WTC11 (cell line): ENCODE measurements at regions not wholly inside any gene's neighbourhood (a gene's known extent, or its start where the extent isn't known, plus 50 kb on each side); places are given as distances from the start of the nearest gene placed in this dataset.

ENCODE experiments used
- ATAC-seq: fragments of 200-7000 bp; cut with Tn5 transposase; 2 replicates; pipeline ENCODE4 v1.10.0; 2021; ENCODE audit warnings: mild to moderate bottlenecking, moderate library complexity
- CTCF ChIA-PET: fragments of 300-600 bp; sonication (Branson Sonifier 250); formaldehyde crosslinking; loops from one replicate; lab custom pipeline; 2021; ENCODE audit warnings: antibody characterized with exemption; lab: Charles Lee
- POLR2A ChIA-PET: fragments of 350-600 bp; sonication (Branson Sonifier 250); formaldehyde crosslinking; loops from one replicate; lab custom pipeline; 2021; ENCODE audit warnings: antibody characterized with exemption; lab: Charles Lee
- DNase-seq: peaks from one replicate; pipeline ENCODE4 v3.0.0; 2021; ENCODE audit warnings: low spot score
- H3K27ac Mint-ChIP-seq: 2 replicates; pipeline ENCODE4 v1.8.0; 2021; ENCODE audit warnings: mixed read lengths
- H3K27me3 Mint-ChIP-seq: 2 replicates; pipeline ENCODE4 v1.8.0; 2021; ENCODE audit warnings: low read depth, mild to moderate bottlenecking, moderate library complexity, mixed read lengths
- H3K36me3 Mint-ChIP-seq: 2 replicates; pipeline ENCODE4 v1.8.0; 2021; ENCODE audit warnings: mixed read lengths
- H3K4me1 Mint-ChIP-seq: 2 replicates; pipeline ENCODE4 v1.8.0; 2022; ENCODE audit warnings: mixed read lengths
- H3K4me3 Mint-ChIP-seq: 2 replicates; pipeline ENCODE4 v1.8.0; 2021; ENCODE audit warnings: mild to moderate bottlenecking, moderate library complexity, mixed read lengths
- H3K9me3 Mint-ChIP-seq: 2 replicates; pipeline ENCODE4 v1.8.0; 2021; ENCODE audit warnings: mixed read lengths
- ATF1 ChIP-seq: sonication (generic); formaldehyde crosslinking; IDR thresholded peaks from 2 replicates; pipeline ENCODE4 v1.8.1; 2023; ENCODE audit warnings: mild to moderate bottlenecking, moderate library complexity, missing genetic modification reagents
- CREM ChIP-seq: sonication (generic); formaldehyde crosslinking; IDR thresholded peaks from 2 replicates; pipeline ENCODE4 v1.8.1; 2022; ENCODE audit warnings: mild to moderate bottlenecking, missing genetic modification reagents, moderate library complexity
- EMX1 ChIP-seq: fragments of 250-450 bp; sonication (Bioruptor Pico); IDR thresholded peaks from 2 replicates; pipeline ENCODE4 v1.8.0; 2021; ENCODE audit warnings: mild to moderate bottlenecking
- ETV6 ChIP-seq: sonication (generic); formaldehyde crosslinking; IDR thresholded peaks from 2 replicates; pipeline ENCODE4 v1.8.1; 2022; ENCODE audit warnings: mild to moderate bottlenecking, missing genetic modification reagents
- GABPB1 ChIP-seq: sonication (generic); formaldehyde crosslinking; IDR thresholded peaks from 2 replicates; pipeline ENCODE4 v1.8.1; 2023; ENCODE audit warnings: mild to moderate bottlenecking, missing genetic modification reagents
- JUN ChIP-seq: sonication (generic); formaldehyde crosslinking; IDR thresholded peaks from 2 replicates; pipeline ENCODE4 v1.8.0; 2023; ENCODE audit warnings: mild to moderate bottlenecking, missing genetic modification reagents
- NR2C2 ChIP-seq: sonication (generic); formaldehyde crosslinking; IDR thresholded peaks from 2 replicates; pipeline ENCODE4 v1.8.0; 2022; ENCODE audit warnings: mild to moderate bottlenecking, missing genetic modification reagents
- SMAD4 ChIP-seq: sonication (generic); formaldehyde crosslinking; IDR thresholded peaks from 2 replicates; pipeline ENCODE4 v1.8.0; 2022; ENCODE audit warnings: mild to moderate bottlenecking, missing genetic modification reagents
- SOX15 ChIP-seq: fragments of 250-450 bp; sonication (Bioruptor Pico); IDR thresholded peaks from 2 replicates; pipeline ENCODE4 v1.9.0; 2021; ENCODE audit warnings: mild to moderate bottlenecking
- ZNF138 ChIP-seq: sonication (generic); formaldehyde crosslinking; conservative IDR thresholded peaks from 2 replicates; pipeline ENCODE4 v1.8.1; 2022; ENCODE audit warnings: mild to moderate bottlenecking, moderate library complexity, missing genetic modification reagents
- ZNF671 ChIP-seq: fragments of 250-450 bp; sonication (Bioruptor Pico); IDR thresholded peaks from 2 replicates; pipeline ENCODE4 v1.8.0; 2021; ENCODE audit warnings: mild to moderate bottlenecking
- TF ChIP-seq, protein P1 (sequence below): sonication (generic); formaldehyde crosslinking; IDR thresholded peaks from 2 replicates; pipeline ENCODE4 v1.8.1; 2023; ENCODE audit warnings: mild to moderate bottlenecking, missing genetic modification reagents
- TF ChIP-seq, protein P2 (sequence below): sonication (generic); formaldehyde crosslinking; IDR thresholded peaks from 2 replicates; pipeline ENCODE4 v1.8.1; 2023; ENCODE audit warnings: mild to moderate bottlenecking, missing genetic modification reagents, moderate library complexity
- TF ChIP-seq, protein P3 (sequence below): sonication (generic); formaldehyde crosslinking; IDR thresholded peaks from 2 replicates; pipeline ENCODE4 v1.8.1; 2023; ENCODE audit warnings: mild to moderate bottlenecking, moderate library complexity, missing genetic modification reagents
- TF ChIP-seq, protein P4 (sequence below): sonication (generic); formaldehyde crosslinking; IDR thresholded peaks from 2 replicates; pipeline ENCODE4 v1.8.1; 2022; ENCODE audit warnings: missing genetic modification reagents, borderline replicate concordance
- TF ChIP-seq, protein P5 (sequence below): sonication (generic); formaldehyde crosslinking; IDR thresholded peaks from 2 replicates; pipeline ENCODE4 v1.8.1; 2022; ENCODE audit warnings: mild to moderate bottlenecking, moderate library complexity, missing genetic modification reagents
- TF ChIP-seq, protein P6 (sequence below): sonication (generic); formaldehyde crosslinking; IDR thresholded peaks from 2 replicates; pipeline ENCODE4 v1.8.0; 2023; ENCODE audit warnings: missing genetic modification reagents, mild to moderate bottlenecking, borderline replicate concordance

DNA sequence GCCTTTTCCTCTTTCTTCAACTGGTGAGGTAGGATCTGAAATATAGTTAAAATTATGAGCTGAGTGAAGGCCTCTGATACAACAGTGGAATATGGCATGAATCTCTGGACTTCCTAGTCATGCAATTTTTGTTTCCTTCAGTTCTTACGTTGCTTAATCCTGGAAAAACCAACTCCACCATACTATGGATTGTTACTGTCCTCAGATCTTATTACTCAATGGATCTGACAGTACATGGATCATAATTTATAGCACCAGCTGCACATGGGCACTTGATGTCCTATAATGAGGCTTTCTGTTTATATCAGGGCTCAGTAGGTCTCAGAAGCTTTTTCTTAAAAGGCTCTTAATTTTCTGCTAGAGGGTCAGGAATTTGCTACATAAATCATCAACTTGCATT, 1341.0 kb upstream of the EYS start (continued):
- TF ChIP-seq EMX1 (CRISPR knock-in tag), result no peak

DNA sequence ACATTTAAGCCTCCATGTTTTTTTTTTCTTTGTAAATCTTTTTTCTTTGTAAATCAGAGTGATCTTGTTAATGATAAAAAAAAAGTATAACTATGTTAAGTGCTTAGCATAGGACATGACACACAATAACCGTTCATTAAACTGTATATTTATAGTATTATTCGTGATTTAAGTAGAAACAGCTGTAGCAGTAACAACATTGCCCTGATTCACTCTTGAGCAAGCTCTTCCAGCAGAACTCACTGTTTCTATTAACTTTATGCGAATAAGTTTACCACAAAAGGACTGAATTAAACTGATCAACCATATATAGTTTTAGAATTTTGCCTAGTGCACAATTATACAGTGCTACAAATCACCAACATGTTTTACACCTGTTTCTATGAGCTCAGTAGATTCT, 1338.0 kb upstream of the EYS start:
- Mint-ChIP-seq H3K36me3 (peaks cover 9% of the 10 kb centered on the region), H3K4me3 (no peak overlapping the region), H3K27ac (no peak overlapping the region), H3K27me3 (peaks cover 3% of the 10 kb centered on the region; the same call in 1 of the 2 replicates), H3K9me3 (peaks cover 48% of the 10 kb centered on the region), H3K4me1 (no peaks in the 10 kb centered on the region)
- POLR2A ChIA-PET, result no interaction called here
- ATAC-seq, result no peak
- CTCF ChIA-PET, result no interaction called here
- no peak for DNase-seq
- TF ChIP-seq, protein P1, sequence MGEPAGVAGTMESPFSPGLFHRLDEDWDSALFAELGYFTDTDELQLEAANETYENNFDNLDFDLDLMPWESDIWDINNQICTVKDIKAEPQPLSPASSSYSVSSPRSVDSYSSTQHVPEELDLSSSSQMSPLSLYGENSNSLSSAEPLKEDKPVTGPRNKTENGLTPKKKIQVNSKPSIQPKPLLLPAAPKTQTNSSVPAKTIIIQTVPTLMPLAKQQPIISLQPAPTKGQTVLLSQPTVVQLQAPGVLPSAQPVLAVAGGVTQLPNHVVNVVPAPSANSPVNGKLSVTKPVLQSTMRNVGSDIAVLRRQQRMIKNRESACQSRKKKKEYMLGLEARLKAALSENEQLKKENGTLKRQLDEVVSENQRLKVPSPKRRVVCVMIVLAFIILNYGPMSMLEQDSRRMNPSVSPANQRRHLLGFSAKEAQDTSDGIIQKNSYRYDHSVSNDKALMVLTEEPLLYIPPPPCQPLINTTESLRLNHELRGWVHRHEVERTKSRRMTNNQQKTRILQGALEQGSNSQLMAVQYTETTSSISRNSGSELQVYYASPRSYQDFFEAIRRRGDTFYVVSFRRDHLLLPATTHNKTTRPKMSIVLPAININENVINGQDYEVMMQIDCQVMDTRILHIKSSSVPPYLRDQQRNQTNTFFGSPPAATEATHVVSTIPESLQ (CRISPR knock-in tag), result no peak
- no peak for TF ChIP-seq SOX15 (CRISPR knock-in tag)
- no peak for TF ChIP-seq ETV6 (CRISPR knock-in tag)
- TF ChIP-seq, protein P2, sequence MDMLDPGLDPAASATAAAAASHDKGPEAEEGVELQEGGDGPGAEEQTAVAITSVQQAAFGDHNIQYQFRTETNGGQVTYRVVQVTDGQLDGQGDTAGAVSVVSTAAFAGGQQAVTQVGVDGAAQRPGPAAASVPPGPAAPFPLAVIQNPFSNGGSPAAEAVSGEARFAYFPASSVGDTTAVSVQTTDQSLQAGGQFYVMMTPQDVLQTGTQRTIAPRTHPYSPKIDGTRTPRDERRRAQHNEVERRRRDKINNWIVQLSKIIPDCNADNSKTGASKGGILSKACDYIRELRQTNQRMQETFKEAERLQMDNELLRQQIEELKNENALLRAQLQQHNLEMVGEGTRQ, result no peak
- no peak for TF ChIP-seq NR2C2 (CRISPR knock-in tag)
- no peak for TF ChIP-seq GABPB1 (CRISPR knock-in tag)
- TF ChIP-seq, protein P3, sequence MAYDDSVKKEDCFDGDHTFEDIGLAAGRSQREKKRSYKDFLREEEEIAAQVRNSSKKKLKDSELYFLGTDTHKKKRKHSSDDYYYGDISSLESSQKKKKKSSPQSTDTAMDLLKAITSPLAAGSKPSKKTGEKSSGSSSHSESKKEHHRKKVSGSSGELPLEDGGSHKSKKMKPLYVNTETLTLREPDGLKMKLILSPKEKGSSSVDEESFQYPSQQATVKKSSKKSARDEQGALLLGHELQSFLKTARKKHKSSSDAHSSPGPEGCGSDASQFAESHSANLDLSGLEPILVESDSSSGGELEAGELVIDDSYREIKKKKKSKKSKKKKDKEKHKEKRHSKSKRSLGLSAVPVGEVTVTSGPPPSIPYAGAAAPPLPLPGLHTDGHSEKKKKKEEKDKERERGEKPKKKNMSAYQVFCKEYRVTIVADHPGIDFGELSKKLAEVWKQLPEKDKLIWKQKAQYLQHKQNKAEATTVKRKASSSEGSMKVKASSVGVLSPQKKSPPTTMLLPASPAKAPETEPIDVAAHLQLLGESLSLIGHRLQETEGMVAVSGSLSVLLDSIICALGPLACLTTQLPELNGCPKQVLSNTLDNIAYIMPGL (CRISPR knock-in tag), result no peak
- no peak for TF ChIP-seq CREM (CRISPR knock-in tag)

DNA sequence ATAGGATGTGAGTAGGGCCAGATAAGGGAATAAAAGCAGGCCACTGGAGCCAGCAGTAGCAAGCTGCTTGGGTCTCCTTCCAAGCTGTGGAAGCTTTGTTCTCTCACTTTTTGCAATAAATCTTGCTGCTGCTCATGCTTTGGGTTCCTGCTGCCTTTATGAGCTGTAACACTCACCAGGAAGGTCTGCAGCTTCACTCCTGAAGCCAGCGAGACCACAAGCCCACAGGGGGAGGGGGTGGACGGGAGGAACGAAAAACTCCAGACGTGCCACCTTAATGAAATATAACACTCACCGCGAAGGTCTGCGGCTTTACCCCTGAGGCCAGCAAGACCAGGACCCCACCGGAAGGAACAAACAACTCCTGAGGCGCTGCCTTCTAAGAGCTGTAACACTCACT, 1324.4 kb upstream of the EYS start:
- H3K4me1 Mint-ChIP-seq, result no peaks in the 10 kb centered on the region
- H3K27me3 Mint-ChIP-seq, result no peaks in the 10 kb centered on the region
- H3K9me3 Mint-ChIP-seq, result peaks cover 50% of the 10 kb centered on the region
- TF ChIP-seq, protein P4, sequence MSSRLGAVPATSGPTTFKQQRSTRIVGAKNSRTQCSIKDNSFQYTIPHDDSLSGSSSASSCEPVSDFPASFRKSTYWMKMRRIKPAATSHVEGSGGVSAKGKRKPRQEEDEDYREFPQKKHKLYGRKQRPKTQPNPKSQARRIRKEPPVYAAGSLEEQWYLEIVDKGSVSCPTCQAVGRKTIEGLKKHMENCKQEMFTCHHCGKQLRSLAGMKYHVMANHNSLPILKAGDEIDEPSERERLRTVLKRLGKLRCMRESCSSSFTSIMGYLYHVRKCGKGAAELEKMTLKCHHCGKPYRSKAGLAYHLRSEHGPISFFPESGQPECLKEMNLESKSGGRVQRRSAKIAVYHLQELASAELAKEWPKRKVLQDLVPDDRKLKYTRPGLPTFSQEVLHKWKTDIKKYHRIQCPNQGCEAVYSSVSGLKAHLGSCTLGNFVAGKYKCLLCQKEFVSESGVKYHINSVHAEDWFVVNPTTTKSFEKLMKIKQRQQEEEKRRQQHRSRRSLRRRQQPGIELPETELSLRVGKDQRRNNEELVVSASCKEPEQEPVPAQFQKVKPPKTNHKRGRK (CRISPR knock-in tag), result no peak
- TF ChIP-seq ZNF138 (no peak), ZNF671 (CRISPR knock-in tag) (no peak)
- POLR2A ChIA-PET, result no interaction called here
- CTCF ChIA-PET, result no interaction called here
- no peak for ATAC-seq
- peaks cover 18% of the 10 kb centered on the region for H3K36me3 Mint-ChIP-seq
- H3K4me3 Mint-ChIP-seq, result no peak overlapping the region
- no peak overlapping the region for H3K27ac Mint-ChIP-seq
- no peak for DNase-seq

DNA sequence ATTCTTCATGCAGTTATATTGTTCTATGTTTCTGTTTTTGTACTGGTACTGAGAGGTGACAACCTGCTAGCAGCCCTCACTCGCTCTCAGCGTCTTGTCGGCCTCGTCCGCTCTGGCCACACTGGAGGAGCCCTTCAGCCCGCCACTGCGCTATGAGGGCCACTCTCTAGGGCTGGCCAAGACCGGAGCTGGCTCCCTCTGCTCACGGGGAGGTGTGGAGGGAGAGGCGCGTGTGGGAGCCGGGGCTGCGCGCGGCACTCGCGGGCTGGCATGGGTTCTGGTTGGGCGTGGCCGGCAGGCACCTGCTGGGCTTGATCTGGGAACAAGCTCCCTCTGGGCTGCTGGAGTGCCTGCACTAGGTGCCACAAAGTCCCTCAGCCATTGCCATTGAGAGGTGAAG, 1323.8 kb upstream of the EYS start:
- DNase-seq (no peak), ATAC-seq (no peak)
- Mint-ChIP-seq H3K27ac (no peak overlapping the region), H3K27me3 (no peaks in the 10 kb centered on the region), H3K9me3 (peaks cover 51% of the 10 kb centered on the region), H3K4me1 (no peaks in the 10 kb centered on the region), H3K36me3 (peaks cover 18% of the 10 kb centered on the region), H3K4me3 (no peak overlapping the region)
- CTCF ChIA-PET, result no interaction called here
- POLR2A ChIA-PET, result no interaction called here
- TF ChIP-seq, protein P1 (CRISPR knock-in tag), result no peak
- TF ChIP-seq ATF1 (CRISPR knock-in tag) (no peak), SMAD4 (CRISPR knock-in tag) (no peak), CREM (CRISPR knock-in tag) (no peak), JUN (no peak)
- TF ChIP-seq, protein P5, sequence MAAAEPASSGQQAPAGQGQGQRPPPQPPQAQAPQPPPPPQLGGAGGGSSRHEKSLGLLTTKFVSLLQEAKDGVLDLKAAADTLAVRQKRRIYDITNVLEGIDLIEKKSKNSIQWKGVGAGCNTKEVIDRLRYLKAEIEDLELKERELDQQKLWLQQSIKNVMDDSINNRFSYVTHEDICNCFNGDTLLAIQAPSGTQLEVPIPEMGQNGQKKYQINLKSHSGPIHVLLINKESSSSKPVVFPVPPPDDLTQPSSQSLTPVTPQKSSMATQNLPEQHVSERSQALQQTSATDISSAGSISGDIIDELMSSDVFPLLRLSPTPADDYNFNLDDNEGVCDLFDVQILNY, result no peak
- TF ChIP-seq, protein P6, sequence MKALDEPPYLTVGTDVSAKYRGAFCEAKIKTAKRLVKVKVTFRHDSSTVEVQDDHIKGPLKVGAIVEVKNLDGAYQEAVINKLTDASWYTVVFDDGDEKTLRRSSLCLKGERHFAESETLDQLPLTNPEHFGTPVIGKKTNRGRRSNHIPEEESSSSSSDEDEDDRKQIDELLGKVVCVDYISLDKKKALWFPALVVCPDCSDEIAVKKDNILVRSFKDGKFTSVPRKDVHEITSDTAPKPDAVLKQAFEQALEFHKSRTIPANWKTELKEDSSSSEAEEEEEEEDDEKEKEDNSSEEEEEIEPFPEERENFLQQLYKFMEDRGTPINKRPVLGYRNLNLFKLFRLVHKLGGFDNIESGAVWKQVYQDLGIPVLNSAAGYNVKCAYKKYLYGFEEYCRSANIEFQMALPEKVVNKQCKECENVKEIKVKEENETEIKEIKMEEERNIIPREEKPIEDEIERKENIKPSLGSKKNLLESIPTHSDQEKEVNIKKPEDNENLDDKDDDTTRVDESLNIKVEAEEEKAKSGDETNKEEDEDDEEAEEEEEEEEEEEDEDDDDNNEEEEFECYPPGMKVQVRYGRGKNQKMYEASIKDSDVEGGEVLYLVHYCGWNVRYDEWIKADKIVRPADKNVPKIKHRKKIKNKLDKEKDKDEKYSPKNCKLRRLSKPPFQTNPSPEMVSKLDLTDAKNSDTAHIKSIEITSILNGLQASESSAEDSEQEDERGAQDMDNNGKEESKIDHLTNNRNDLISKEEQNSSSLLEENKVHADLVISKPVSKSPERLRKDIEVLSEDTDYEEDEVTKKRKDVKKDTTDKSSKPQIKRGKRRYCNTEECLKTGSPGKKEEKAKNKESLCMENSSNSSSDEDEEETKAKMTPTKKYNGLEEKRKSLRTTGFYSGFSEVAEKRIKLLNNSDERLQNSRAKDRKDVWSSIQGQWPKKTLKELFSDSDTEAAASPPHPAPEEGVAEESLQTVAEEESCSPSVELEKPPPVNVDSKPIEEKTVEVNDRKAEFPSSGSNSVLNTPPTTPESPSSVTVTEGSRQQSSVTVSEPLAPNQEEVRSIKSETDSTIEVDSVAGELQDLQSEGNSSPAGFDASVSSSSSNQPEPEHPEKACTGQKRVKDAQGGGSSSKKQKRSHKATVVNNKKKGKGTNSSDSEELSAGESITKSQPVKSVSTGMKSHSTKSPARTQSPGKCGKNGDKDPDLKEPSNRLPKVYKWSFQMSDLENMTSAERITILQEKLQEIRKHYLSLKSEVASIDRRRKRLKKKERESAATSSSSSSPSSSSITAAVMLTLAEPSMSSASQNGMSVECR (CRISPR knock-in tag), result no peak
